ENCODE measurements at regions not wholly inside any gene's neighbourhood (a gene's known extent, or its start where the extent isn't known, plus 50 kb on each side); places are given as distances from the start of the nearest gene placed in this dataset.

- intact Hi-C loops (cut with micrococcal nuclease): no loop called here
- no peak overlapping the region for H3K9ac ChIP-seq (ENCODE audit: low read length)
- no peaks in the 10 kb centered on the region for H3K79me2 ChIP-seq (ENCODE audit: low read length)
- ChIA-PET CTCF (no interaction called here), POLR2A (ENCODE audit: unreplicated experiment) (no interaction called here)
- H3K4me3 ChIP-seq (ENCODE audit: low read length): no peak overlapping the region
- ATAC-seq: no peak
- no peaks in the 10 kb centered on the region for H3K36me3 ChIP-seq (ENCODE audit: low read depth, low read length)
- H3K9me2 ChIP-seq (replicated peaks; ENCODE audit: low read length): no peaks in the 10 kb centered on the region
- no peak overlapping the region for H3K27ac ChIP-seq (ENCODE audit: low read length)
- no peak for DNase-seq
- no peak overlapping the region for H2AFZ ChIP-seq (ENCODE audit: low read length)
- H4K20me1 ChIP-seq (ENCODE audit: low read length): no peaks in the 10 kb centered on the region
- TF ChIP-seq EZH2 (IDR thresholded peaks at IDR 0.05; ENCODE audit: low read length, unreplicated experiment): no peak
- no peak for TF ChIP-seq EZH2phosphoT487 (IDR thresholded peaks at IDR 0.05; ENCODE audit: borderline replicate concordance, low read length)
- TF ChIP-seq CTCF (conservative IDR thresholded peaks at IDR 0.05; ENCODE audit: low read depth, low read length): no peak
- no peak overlapping the region for H3K4me2 ChIP-seq (ENCODE audit: low read length)
- H3F3A ChIP-seq (ENCODE audit: low read length, unreplicated experiment): no peaks in the 10 kb centered on the region
- no peaks in the 10 kb centered on the region for H3K27me3 ChIP-seq (ENCODE audit: low read length)
- BruUV-seq (replicated peaks): no TSS peak
- no peaks in the 10 kb centered on the region; the same call in 1 of the 2 replicates for H3K4me1 ChIP-seq (ENCODE audit: insufficient read depth, low read length)
- H3K9me3 ChIP-seq (ENCODE audit: low read length): no peaks in the 10 kb centered on the region
Observed at GRCh38 chr11:29125606-29126005, 891.2 kb downstream of the KCNA4 start.

GRCh38 chr11:29124470-29124869, 892.4 kb downstream of the KCNA4 start:
- no peak overlapping the region for H3K4me3 ChIP-seq (ENCODE audit: low read length)
- H3K27ac ChIP-seq (ENCODE audit: low read length): no peak overlapping the region
- TF ChIP-seq EZH2 (IDR thresholded peaks at IDR 0.05; ENCODE audit: low read length, unreplicated experiment) (no peak), EZH2phosphoT487 (IDR thresholded peaks at IDR 0.05; ENCODE audit: borderline replicate concordance, low read length) (no peak), CTCF (conservative IDR thresholded peaks at IDR 0.05; ENCODE audit: low read depth, low read length) (no peak)
- no peak overlapping the region for H3K4me2 ChIP-seq (ENCODE audit: low read length)
- no peak overlapping the region for H2AFZ ChIP-seq (ENCODE audit: low read length)
- no peaks in the 10 kb centered on the region for H3F3A ChIP-seq (ENCODE audit: low read length, unreplicated experiment)
- no peak overlapping the region for H3K9ac ChIP-seq (ENCODE audit: low read length)
- no peaks in the 10 kb centered on the region for H3K79me2 ChIP-seq (ENCODE audit: low read length)
- BruUV-seq (replicated peaks): no TSS peak
- H3K4me1 ChIP-seq (ENCODE audit: insufficient read depth, low read length): peaks cover 10% of the 10 kb centered on the region
- H3K9me2 ChIP-seq (replicated peaks; ENCODE audit: low read length): no peaks in the 10 kb centered on the region
- intact Hi-C loops (cut with micrococcal nuclease): no loop called here
- DNase-seq: no peak
- no peaks in the 10 kb centered on the region for H3K9me3 ChIP-seq (ENCODE audit: low read length)
- H3K36me3 ChIP-seq (ENCODE audit: low read depth, low read length): no peaks in the 10 kb centered on the region
- ChIA-PET POLR2A (ENCODE audit: unreplicated experiment) (no interaction called here), CTCF (no interaction called here)
- no peak for ATAC-seq
- no peaks in the 10 kb centered on the region for H3K27me3 ChIP-seq (ENCODE audit: low read length)
- H4K20me1 ChIP-seq (ENCODE audit: low read length): no peaks in the 10 kb centered on the region

GRCh38 chr11:29119707-29120618, 896.9 kb downstream of the KCNA4 start:
- Histone ChIP-seq H3F3A (ENCODE audit: low read length, unreplicated experiment) (no peaks in the 10 kb centered on the region), H3K4me2 (ENCODE audit: low read length) (peak overlapping the region; percentile 76), H3K4me3 (ENCODE audit: low read length) (0 out of 2 replicates have a peak overlapping the region, but pooled peaks have one; percentile 27), H3K79me2 (ENCODE audit: low read length) (no peaks in the 10 kb centered on the region), H3K9me3 (ENCODE audit: low read length) (no peaks in the 10 kb centered on the region), H3K9ac (ENCODE audit: low read length) (peak overlapping the region; percentile 46), H3K27me3 (ENCODE audit: low read length) (no peaks in the 10 kb centered on the region), H4K20me1 (ENCODE audit: low read length) (no peaks in the 10 kb centered on the region), H2AFZ (ENCODE audit: low read length) (peak overlapping the region; percentile 77), H3K4me1 (ENCODE audit: insufficient read depth, low read length) (peaks cover 18% of the 10 kb centered on the region), H3K36me3 (ENCODE audit: low read depth, low read length) (no peaks in the 10 kb centered on the region), H3K9me2 (replicated peaks; ENCODE audit: low read length) (no peaks in the 10 kb centered on the region), H3K27ac (ENCODE audit: low read length) (peak overlapping the region; percentile 81)
- ATAC-seq (peak; percentile 84), DNase-seq (peak; percentile 63)
- ChIA-PET POLR2A (ENCODE audit: unreplicated experiment) (interaction anchor here (0.6 to 0.8 kb wide), 3 partner anchors 360 to 821 kb away, joined by 4 to 6 read pairs (median 5); no protein-coding TSS in a partner anchor), CTCF (no interaction called here)
- no TSS peak for BruUV-seq (replicated peaks)
- intact Hi-C loops (cut with micrococcal nuclease): loop anchor here (1.0 kb wide), 1 partner anchor 100 kb away; no protein-coding TSS in a partner anchor
- TF ChIP-seq EZH2 (IDR thresholded peaks at IDR 0.05; ENCODE audit: low read length, unreplicated experiment) (no peak), EZH2phosphoT487 (IDR thresholded peaks at IDR 0.05; ENCODE audit: borderline replicate concordance, low read length) (no peak), CTCF (conservative IDR thresholded peaks at IDR 0.05; ENCODE audit: low read depth, low read length) (no peak)
